ENCODE measurements at regions not wholly inside any gene's neighbourhood (a gene's known extent, or its start where the extent isn't known, plus 50 kb on each side); places are given as distances from the start of the nearest gene placed in this dataset.

- Histone ChIP-seq H2AFZ (ENCODE audit: low read depth, low read length, poor library complexity, severe bottlenecking) (no peak overlapping the region), H4K20me1 (ENCODE audit: insufficient read depth) (no peaks in the 10 kb centered on the region), H3K9me2 (ENCODE audit: insufficient read depth) (no peaks in the 10 kb centered on the region), H3K27me3 (ENCODE audit: insufficient read depth, low read length) (no peaks in the 10 kb centered on the region), H3K79me2 (ENCODE audit: insufficient read depth, low read length) (no peaks in the 10 kb centered on the region), H3K4me3 (replicated peaks in 1 of 2; ENCODE audit: low read depth in 1 of 2, low read length in 2 of 2) (no peak overlapping the region), H3K4me1 (ENCODE audit: control insufficient read depth in 1 of 2, insufficient read depth in 2 of 2, low read length in 2 of 2) (no peaks in the 10 kb centered on the region), H3K9ac (ENCODE audit: low read length) (no peak overlapping the region), H3K36me3 (ENCODE audit: control insufficient read depth in 1 of 2, insufficient read depth in 2 of 2, low read length in 2 of 2) (peaks cover 5 to 17% of the 10 kb centered on the region in 2 experiments), H3K9me3 (ENCODE audit: control insufficient read depth in 1 of 2, insufficient read depth in 1 of 2, low read depth in 1 of 2, low read length in 2 of 2) (no peaks in the 10 kb centered on the region), H3K27ac (ENCODE audit: low read depth, low read length) (no peak overlapping the region), H3K4me2 (ENCODE audit: low read length) (no peak overlapping the region)
- CTCF ChIA-PET, result no interaction called here
- intact Hi-C loops (cut with micrococcal nuclease), result no loop called here
- POLR2A ChIA-PET, result no interaction called here
- ATAC-seq (no peak), DNase-seq (ENCODE audit: low read depth, low spot score) (no peak)
- TF ChIP-seq ZBTB33 (IDR thresholded peaks at IDR 0.05; ENCODE audit: extremely low read depth, insufficient replicate concordance, low read length) (no peak), REST (IDR thresholded peaks at IDR 0.05; ENCODE audit: low read depth) (no peak), RAD21 (IDR thresholded peaks at IDR 0.05; ENCODE audit: low read depth) (no peak), FOSL1 (IDR thresholded peaks at IDR 0.05; ENCODE audit: low read depth) (no peak), CTCF (IDR thresholded peaks at IDR 0.05 in 2 of 3, conservative IDR thresholded peaks at IDR 0.05 in 1 of 3; ENCODE audit: borderline replicate concordance in 1 of 3, insufficient read depth in 1 of 3, low read depth in 2 of 3, low read length in 2 of 3) (no peak), TCF7L2 (IDR thresholded peaks at IDR 0.05; ENCODE audit: borderline replicate concordance, extremely low read depth, insufficient read depth, insufficient read length) (no peak), CEBPB (IDR thresholded peaks at IDR 0.05; ENCODE audit: low read depth) (no peak), EGR1 (IDR thresholded peaks at IDR 0.05; ENCODE audit: low read depth) (no peak), ELF1 (IDR thresholded peaks at IDR 0.05; ENCODE audit: borderline replicate concordance, low read depth) (no peak), CBX3 (IDR thresholded peaks at IDR 0.05; ENCODE audit: low read depth) (no peak), MAX (IDR thresholded peaks at IDR 0.05) (no peak)
- RAD21 ChIA-PET (ENCODE audit: low non-redundant PET in 1 of 2, low total read pairs in 2 of 2, uncharacterized antibody in 2 of 2, unreplicated experiment in 2 of 2), result no interaction called here
- BruUV-seq (replicated peaks), result no TSS peak
Observed at GRCh38 chr12:124463341-124463921, 104.0 kb downstream of the NCOR2 start.
